GM10266 (cell line): ENCODE measurements at regions not wholly inside any gene's neighbourhood (a gene's known extent, or its start where the extent isn't known, plus 50 kb on each side); places are given as distances from the start of the nearest gene placed in this dataset.
"Not testable (repeated sequence)": the region's sequence is repeated elsewhere in the genome, so short reads cannot be mapped to it uniquely, and the experiment has no call there.

Source experiments
- DNase-seq: peaks from one replicate; pipeline ENCODE4 v3.0.0; 2012; ENCODE audit errors: extremely low spot score
- TF ChIP-seq, protein P1 (sequence below): IDR thresholded peaks from 2 replicates; pipeline ENCODE4 v1.5.1; 2012; ENCODE audit warnings: mild to moderate bottlenecking, low read depth; ENCODE audit not compliant: control insufficient read depth, insufficient read depth; ENCODE audit errors: missing control alignments

DNA sequence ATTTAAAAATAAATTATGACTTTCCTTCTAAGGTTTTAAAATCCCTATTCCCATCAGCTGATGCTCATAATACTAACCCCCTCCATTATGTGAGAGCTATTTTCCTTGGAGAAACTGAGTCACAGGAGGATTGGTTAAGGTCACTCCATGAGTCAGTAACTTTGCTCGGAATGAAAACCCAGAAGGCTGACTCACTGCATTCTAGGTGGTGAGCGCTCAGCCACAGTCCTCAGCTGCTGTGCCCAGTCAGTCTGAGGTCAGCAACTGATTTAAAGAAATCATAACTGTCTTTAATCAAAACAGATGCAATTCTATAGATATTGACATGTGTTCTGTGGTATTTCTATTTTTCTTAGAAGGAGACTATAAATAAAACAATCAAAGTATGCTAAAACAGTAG, 359.2 kb downstream of the GJA1 start:
- TF ChIP-seq, protein P1, sequence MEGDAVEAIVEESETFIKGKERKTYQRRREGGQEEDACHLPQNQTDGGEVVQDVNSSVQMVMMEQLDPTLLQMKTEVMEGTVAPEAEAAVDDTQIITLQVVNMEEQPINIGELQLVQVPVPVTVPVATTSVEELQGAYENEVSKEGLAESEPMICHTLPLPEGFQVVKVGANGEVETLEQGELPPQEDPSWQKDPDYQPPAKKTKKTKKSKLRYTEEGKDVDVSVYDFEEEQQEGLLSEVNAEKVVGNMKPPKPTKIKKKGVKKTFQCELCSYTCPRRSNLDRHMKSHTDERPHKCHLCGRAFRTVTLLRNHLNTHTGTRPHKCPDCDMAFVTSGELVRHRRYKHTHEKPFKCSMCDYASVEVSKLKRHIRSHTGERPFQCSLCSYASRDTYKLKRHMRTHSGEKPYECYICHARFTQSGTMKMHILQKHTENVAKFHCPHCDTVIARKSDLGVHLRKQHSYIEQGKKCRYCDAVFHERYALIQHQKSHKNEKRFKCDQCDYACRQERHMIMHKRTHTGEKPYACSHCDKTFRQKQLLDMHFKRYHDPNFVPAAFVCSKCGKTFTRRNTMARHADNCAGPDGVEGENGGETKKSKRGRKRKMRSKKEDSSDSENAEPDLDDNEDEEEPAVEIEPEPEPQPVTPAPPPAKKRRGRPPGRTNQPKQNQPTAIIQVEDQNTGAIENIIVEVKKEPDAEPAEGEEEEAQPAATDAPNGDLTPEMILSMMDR, result no peak
- DNase-seq, result no peak

DNA sequence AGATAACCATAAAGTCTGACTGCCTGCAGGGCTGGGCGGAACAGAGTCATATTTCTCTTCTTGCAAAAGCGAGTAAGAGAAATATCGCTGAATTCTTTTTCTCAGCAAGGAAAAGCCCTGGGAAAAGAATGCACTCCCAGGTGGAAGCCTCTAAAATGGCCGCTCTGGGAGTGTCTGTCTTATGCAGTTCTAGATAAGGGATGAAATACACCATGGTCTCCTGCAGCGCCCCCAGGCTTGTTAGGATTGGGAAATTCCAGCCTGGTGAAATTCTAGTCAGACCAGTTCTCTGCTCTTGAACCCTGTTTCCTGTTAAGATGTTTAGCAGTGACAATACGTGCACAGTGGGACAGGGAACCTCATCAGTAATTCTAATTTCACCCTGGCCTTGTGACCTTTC, 362.2 kb downstream of the GJA1 start:
- DNase-seq, result not testable (repeated sequence)

DNA sequence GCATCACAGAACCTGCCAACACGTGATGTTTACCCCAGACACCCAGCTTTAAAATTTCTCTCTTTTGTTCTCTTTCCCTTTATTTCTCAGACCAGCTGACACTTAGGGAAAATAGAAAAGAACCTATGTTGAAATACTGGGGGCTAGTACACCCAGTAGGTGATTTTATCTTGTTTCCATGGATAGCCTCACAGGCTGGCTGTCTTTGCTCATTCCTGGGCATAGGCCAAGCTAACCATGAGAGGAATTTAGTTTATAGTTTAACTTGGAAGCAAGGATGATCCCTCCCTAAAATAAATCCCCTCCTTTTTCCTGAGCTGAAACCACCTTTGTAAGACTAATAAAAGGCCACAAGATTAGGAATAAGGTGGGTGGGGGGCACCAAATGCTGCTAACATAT, 362.7 kb downstream of the GJA1 start:
- DNase-seq, result not testable (repeated sequence)

DNA sequence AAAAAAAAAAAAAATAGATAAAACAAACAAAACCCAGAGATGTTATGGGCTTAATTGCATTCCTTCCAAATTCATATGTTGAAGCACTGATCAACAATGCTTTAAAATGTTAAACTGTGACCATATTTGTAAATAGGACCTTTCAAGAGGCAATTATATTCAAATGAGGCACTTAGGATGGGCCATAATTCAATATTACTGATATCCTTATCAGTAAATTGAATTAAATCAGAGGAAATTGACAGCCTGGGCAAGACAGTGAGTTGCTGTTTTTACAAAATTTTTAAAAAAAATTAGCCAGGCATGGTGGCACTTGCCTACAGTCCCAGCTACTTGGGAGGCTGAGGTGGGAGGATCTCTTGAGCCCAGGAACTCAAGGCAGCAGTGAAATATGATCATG, 364.1 kb downstream of the GJA1 start:
- TF ChIP-seq, protein P1, result no peak
- DNase-seq, result no peak

DNA sequence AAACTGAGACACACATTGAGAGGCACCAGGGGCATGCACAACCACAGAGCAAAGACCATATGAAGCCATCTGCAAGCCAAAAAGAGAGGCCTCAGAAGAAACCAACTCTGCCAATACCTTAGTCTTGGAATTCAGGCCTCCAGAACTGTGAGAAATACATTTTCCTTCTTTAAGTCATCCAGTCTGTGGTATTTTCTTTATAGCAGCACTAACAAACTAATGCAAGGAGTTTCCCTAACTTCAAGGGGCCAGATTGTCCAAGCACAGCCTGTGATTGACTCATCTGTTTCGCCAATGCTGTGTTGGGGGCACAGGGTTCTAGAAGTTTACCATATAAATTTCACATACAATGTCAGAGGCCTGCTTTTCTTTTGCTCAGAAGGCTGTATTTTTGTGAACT, 364.6 kb downstream of the GJA1 start:
- TF ChIP-seq, protein P1, result no peak
- DNase-seq, result no peak

DNA sequence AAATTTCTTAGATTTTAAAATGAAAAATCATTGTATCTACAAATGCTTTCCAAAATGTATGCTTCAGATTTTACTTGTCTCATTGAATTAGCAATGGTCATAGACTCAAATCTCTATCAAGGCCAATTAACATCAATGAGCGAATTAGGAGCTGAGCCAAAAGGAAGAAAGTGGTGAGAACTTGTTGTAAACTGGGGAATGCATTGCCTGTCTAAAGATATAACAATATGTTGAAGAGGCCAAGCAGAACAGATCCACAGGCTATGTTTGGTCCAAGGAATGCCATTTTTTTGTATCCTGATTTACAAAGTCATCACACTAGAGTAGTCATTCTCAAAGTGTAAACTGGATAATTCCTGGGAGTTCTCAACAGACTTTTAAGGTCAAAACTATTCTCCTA, 370.7 kb downstream of the GJA1 start:
- no peak for DNase-seq
- TF ChIP-seq, protein P1, result no peak

DNA sequence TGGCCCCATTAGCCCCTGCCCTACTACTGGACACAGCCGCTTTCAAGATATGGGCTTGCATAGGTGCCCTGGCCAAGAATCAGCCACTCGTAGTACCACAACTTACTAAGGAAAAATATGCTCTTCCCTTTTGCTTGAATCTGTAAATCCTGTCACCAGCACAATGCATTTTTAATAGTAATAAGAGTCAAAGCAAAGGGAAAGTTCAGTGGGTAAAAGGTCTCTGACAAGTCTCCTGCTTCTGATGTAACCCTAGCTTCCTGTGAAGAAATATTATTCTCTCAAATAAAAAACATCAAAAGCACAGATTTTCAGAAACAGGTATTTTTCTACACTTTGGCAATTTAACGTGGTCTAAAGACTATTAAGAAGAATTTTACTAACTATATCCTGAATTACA, 373.8 kb downstream of the GJA1 start:
- DNase-seq, result no peak

DNA sequence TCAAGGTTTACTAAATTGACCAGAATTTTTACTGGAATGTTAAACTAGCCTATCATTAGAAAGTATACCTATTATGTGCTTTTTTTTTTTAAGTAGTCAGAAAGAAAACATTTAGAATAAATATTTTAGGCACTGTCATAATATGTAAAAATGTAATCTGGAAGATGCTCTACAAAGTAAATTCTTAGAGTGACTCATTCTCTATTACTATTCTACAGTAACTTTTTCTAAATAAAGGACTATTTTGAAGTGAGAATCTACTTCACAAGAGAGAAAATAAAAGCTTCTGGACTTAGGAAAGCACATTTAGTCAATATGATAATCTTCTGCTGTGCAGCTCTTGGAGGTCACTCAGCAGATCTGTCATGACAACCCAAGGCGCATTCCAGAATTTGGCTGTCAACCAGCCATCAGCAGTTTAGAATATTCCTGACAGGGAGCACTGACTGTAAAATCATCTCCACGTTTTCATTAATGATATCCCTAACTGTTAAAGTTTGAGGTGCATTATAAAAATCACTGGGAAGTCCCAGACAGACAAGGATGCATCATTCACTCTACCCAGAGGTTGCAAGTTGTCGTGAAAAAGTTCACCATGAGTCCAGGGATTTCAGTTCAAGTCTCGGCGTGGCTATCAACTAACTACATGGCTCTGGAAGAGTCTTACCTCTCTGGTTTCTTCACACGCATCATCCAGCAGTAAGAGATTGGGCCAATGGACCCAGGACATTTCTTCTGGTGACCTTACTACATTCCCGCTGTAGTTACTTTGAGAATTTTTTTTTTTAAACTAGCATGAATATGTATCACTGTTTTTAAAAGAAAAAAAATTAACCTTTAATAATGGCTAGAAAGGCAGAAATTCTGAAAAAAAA, 374.9 kb downstream of the GJA1 start:
- TF ChIP-seq, protein P1, result no peak
- no peak for DNase-seq

More for the DNA sequence above, 373.8 kb downstream of the GJA1 start:
- TF ChIP-seq, protein P1, result no peak
